ENCODE measurements at regions not wholly inside any gene's neighbourhood (a gene's known extent, or its start where the extent isn't known, plus 50 kb on each side); places are given as distances from the start of the nearest gene placed in this dataset.

- intact Hi-C loops (cut with micrococcal nuclease), result no loop called here
- no peak for DNase-seq
- H3K9me3 Mint-ChIP-seq, result peaks cover 2% of the 10 kb centered on the region
- CTCF ChIA-PET, result interaction anchor here (1.1 to 1.8 kb wide), 2 partner anchors 25 to 335 kb away, joined by 3 to 4 read pairs; no protein-coding TSS in a partner anchor
- no peak overlapping the region for H3K27ac Mint-ChIP-seq
- ATAC-seq, result no peak
- POLR2A ChIA-PET, result no interaction called here
- no peak overlapping the region for H3K4me3 Mint-ChIP-seq
- TF ChIP-seq, protein P1, sequence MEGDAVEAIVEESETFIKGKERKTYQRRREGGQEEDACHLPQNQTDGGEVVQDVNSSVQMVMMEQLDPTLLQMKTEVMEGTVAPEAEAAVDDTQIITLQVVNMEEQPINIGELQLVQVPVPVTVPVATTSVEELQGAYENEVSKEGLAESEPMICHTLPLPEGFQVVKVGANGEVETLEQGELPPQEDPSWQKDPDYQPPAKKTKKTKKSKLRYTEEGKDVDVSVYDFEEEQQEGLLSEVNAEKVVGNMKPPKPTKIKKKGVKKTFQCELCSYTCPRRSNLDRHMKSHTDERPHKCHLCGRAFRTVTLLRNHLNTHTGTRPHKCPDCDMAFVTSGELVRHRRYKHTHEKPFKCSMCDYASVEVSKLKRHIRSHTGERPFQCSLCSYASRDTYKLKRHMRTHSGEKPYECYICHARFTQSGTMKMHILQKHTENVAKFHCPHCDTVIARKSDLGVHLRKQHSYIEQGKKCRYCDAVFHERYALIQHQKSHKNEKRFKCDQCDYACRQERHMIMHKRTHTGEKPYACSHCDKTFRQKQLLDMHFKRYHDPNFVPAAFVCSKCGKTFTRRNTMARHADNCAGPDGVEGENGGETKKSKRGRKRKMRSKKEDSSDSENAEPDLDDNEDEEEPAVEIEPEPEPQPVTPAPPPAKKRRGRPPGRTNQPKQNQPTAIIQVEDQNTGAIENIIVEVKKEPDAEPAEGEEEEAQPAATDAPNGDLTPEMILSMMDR (IDR thresholded peaks at IDR 0.05), result no peak
- H3K36me3 Mint-ChIP-seq (ENCODE audit: low read depth), result no peaks in the 10 kb centered on the region
- H3K27me3 Mint-ChIP-seq, result peaks cover 2% of the 10 kb centered on the region
- H3K4me1 Mint-ChIP-seq (ENCODE audit: low read depth), result no peaks in the 10 kb centered on the region
Measured at GRCh38 chr6:151740820-151741219, 66.7 kb upstream of the ESR1 start.

- Mint-ChIP-seq H3K9me3 (peaks cover 4% of the 10 kb centered on the region), H3K36me3 (ENCODE audit: low read depth) (no peaks in the 10 kb centered on the region), H3K27me3 (peaks cover 2% of the 10 kb centered on the region), H3K27ac (no peak overlapping the region), H3K4me1 (ENCODE audit: low read depth) (no peaks in the 10 kb centered on the region), H3K4me3 (no peak overlapping the region)
- TF ChIP-seq, protein P1 (IDR thresholded peaks at IDR 0.05), result no peak
- DNase-seq, result no peak
- CTCF ChIA-PET, result no interaction called here
- intact Hi-C loops (cut with micrococcal nuclease), result no loop called here
- no peak for ATAC-seq
- POLR2A ChIA-PET, result no interaction called here
Measured at GRCh38 chr6:151747896-151748295, 59.6 kb upstream of the ESR1 start.

DNA sequence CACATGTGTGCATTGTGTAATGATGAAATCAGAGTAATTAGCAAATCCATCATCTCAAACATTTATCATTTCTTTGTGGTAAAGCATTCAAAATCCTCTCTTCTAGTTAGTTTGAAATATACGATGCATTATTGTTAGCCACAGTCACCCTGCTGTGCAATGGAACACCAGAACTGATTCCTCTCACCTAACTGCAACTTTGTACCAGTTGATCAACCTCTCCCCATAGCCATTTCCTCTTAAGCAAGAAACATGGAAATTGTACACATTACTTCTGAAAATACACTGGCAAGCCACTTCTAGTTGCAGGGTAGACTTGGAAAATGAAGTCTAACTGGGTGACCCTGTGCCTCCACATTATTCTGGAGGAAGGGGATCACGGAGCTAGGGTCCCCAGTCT lies 58.1 kb upstream of the ESR1 start:
- Mint-ChIP-seq H3K27me3 (no peaks in the 10 kb centered on the region), H3K4me3 (no peak overlapping the region), H3K27ac (no peak overlapping the region), H3K9me3 (peaks cover 4% of the 10 kb centered on the region), H3K4me1 (ENCODE audit: low read depth) (no peaks in the 10 kb centered on the region), H3K36me3 (ENCODE audit: low read depth) (no peaks in the 10 kb centered on the region)
- CTCF ChIA-PET, result interaction anchor here (0.6 to 3.0 kb wide), 3 partner anchors 10 to 17 kb away, joined by 3 to 9 read pairs (median 7); no protein-coding TSS in a partner anchor
- TF ChIP-seq, protein P1 (IDR thresholded peaks at IDR 0.05), result no peak
- no peak for ATAC-seq
- intact Hi-C loops (cut with micrococcal nuclease), result no loop called here
- POLR2A ChIA-PET, result interaction anchor here (0.7 to 1.1 kb wide), 2 partner anchors 15 to 511 kb away, joined by 3 read pairs; no protein-coding TSS in a partner anchor
- no peak for DNase-seq

DNA sequence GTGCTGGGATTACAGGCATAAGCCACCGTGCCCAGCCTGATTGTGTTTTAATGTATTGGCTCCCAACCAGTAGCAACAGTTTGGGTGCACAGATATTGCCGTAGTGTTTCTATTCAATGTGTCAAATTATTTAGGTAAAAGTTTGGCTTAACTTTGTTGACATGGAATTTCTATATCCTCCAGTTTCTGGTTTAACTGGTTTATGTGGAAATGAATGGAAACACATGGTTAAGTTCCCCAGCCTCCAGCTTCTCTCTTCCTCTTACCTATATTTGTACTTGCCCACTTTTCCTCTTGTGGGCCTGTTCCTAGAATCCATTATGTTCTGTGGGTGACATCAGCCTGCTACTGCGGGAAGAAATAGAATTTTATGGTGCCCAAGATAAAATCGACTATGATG lies 53.9 kb upstream of the ESR1 start:
- ChIA-PET POLR2A (interaction anchor here (0.6 kb wide), 1 partner anchor 46 kb away, joined by 3 read pairs; no protein-coding TSS in a partner anchor), CTCF (no interaction called here)
- no peak for ATAC-seq
- Mint-ChIP-seq H3K27me3 (no peaks in the 10 kb centered on the region), H3K9me3 (no peaks in the 10 kb centered on the region), H3K4me1 (ENCODE audit: low read depth) (peaks cover 17% of the 10 kb centered on the region), H3K27ac (no peak overlapping the region), H3K4me3 (no peak overlapping the region), H3K36me3 (ENCODE audit: low read depth) (no peaks in the 10 kb centered on the region)
- TF ChIP-seq, protein P1 (IDR thresholded peaks at IDR 0.05), result no peak
- intact Hi-C loops (cut with micrococcal nuclease), result no loop called here
- DNase-seq, result no peak

DNA sequence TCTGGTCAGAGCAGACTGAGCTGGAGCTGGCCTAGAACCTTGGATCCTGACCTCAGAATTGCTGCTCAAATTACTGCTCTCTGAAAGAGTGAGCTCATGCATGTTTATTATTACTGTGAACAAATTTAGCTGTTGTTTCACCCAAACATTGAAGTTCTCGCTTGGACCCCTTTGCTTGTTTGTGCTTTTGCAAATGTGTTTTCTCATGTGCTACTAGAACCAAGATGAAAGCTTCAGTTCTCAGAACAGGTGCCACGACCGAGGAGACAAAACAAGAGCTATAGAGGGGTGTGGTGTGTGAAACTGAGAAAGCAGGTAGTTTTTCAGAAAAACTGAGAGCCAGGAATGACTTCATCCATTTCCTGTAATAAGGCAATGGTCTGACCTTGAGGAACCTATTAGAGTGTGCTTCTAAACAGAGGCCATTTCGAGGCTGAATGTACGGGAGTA lies 50.0 kb upstream of the ESR1 start:
- DNase-seq (peak; percentile 59), ATAC-seq (peak; percentile 93)
- ChIA-PET CTCF (interaction anchor here (1.1 to 1.6 kb wide), 4 partner anchors 9 to 67 kb away, joined by 3 to 7 read pairs (median 5); no protein-coding TSS in a partner anchor), POLR2A (no interaction called here)
- Mint-ChIP-seq H3K4me1 (ENCODE audit: low read depth) (peaks cover 20% of the 10 kb centered on the region), H3K27me3 (no peaks in the 10 kb centered on the region), H3K27ac (peak overlapping the region; percentile 87), H3K9me3 (no peaks in the 10 kb centered on the region), H3K36me3 (ENCODE audit: low read depth) (no peaks in the 10 kb centered on the region), H3K4me3 (no peak overlapping the region)
- TF ChIP-seq, protein P1 (IDR thresholded peaks at IDR 0.05), result no peak
- intact Hi-C loops (cut with micrococcal nuclease), result loop anchor here (1.0 kb wide), 1 partner anchor 66 kb away; no protein-coding TSS in a partner anchor
